HEK293T (cell line): ENCODE measurements at regions not wholly inside any gene's neighbourhood (a gene's known extent, or its start where the extent isn't known, plus 50 kb on each side); places are given as distances from the start of the nearest gene placed in this dataset.

Source experiments
- CTBP1 ChIP-seq: fragments of 450-650 bp; IDR thresholded peaks from 2 replicates; pipeline ENCODE4 v1.6.1; 2016; ENCODE audit warnings: borderline replicate concordance
- ELF4 ChIP-seq: fragments of 450-650 bp; IDR thresholded peaks from 2 replicates; pipeline ENCODE4 v1.6.1; 2017; ENCODE audit warnings: antibody characterized with exemption
- FOXA1 ChIP-seq: fragments of 450-650 bp; IDR thresholded peaks from 2 replicates; pipeline ENCODE4 v1.6.1; 2016; ENCODE audit warnings: mild to moderate bottlenecking
- FOXM1 ChIP-seq: fragments of 450-650 bp; IDR thresholded peaks from 2 replicates; pipeline ENCODE4 v1.6.1; 2017; ENCODE audit warnings: mild to moderate bottlenecking, borderline replicate concordance
- L3MBTL2 ChIP-seq: fragments of 450-650 bp; conservative IDR thresholded peaks from 2 replicates; pipeline ENCODE4 v1.6.1; 2016; ENCODE audit warnings: mild to moderate bottlenecking
- SP1 ChIP-seq: fragments of 450-650 bp; IDR thresholded peaks from 2 replicates; pipeline ENCODE4 v1.6.1; 2017

DNA sequence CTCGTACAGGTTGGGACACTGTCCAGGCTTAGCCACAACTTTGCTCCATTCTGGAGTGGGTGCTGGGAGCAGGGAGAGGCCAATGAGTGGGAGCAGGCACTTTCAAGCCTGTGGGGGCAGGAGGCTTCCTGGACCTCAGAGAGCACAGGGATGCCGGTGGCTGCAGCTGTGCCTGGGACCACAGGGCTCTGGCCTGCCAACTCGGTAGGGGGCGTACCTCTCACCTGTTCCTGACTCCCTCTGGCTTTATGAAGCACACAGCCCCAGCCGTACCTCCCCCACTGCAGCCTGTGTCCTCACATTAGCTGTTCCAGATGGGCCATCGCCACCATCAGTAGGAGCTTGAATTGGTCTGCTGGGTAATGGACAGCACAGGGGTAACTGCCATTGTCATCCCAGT lies 278.7 kb upstream of the KLHL1 start:
- TF ChIP-seq L3MBTL2 (no peak), ELF4 (no peak), CTBP1 (no peak), SP1 (no peak), FOXA1 (no peak), FOXM1 (no peak)
